AG09319 (cell line): ENCODE measurements at regions not wholly inside any gene's neighbourhood (a gene's known extent, or its start where the extent isn't known, plus 50 kb on each side); places are given as distances from the start of the nearest gene placed in this dataset.

Source experiments
- DNase-seq: peaks from one replicate; pipeline ENCODE4 v3.0.0-alpha.2; 2010; ENCODE audit warnings: low read depth; ENCODE audit errors: extremely low read depth
- CTCF ChIP-seq: IDR thresholded peaks from 2 replicates; pipeline ENCODE4 v1.5.1; 2011; ENCODE audit warnings: low read depth, mild to moderate bottlenecking, inconsistent platforms, low read length, moderate library complexity

- DNase-seq, result no peak
- no peak for TF ChIP-seq CTCF
These were observed 435.4 kb downstream of the KIF20B start for GRCh38 chr10:90136731-90137316.

- DNase-seq, result no peak
- no peak for TF ChIP-seq CTCF
These were observed 437.5 kb downstream of the KIF20B start for GRCh38 chr10:90138844-90139243.

- no peak for TF ChIP-seq CTCF
- DNase-seq, result no peak
These were observed 440.4 kb downstream of the KIF20B start for GRCh38 chr10:90141791-90142190.

- TF ChIP-seq CTCF, result no peak
- DNase-seq, result no peak
These were observed 442.5 kb downstream of the KIF20B start for GRCh38 chr10:90143937-90144336.

- TF ChIP-seq CTCF, result no peak
- DNase-seq, result no peak
These were observed 446.9 kb downstream of the KIF20B start for GRCh38 chr10:90148116-90148855.

- no peak for DNase-seq
- no peak for TF ChIP-seq CTCF
These were observed 448.2 kb downstream of the KIF20B start for GRCh38 chr10:90149563-90149962.

- no peak for DNase-seq
These were observed 461.0 kb downstream of the KIF20B start for GRCh38 chr10:90162271-90162853.

More at GRCh38 chr10:90162271-90162853, 461.0 kb downstream of the KIF20B start:
- TF ChIP-seq CTCF, result no peak
